Stimulated activated naive CD8-positive, alpha-beta T cell treated with anti-CD3 and anti-CD28 coated beads, Interleukin-15, amount 100 ng/mL, for 72 hours (primary cell): ENCODE measurements at regions not wholly inside any gene's neighbourhood (a gene's known extent, or its start where the extent isn't known, plus 50 kb on each side); places are given as distances from the start of the nearest gene placed in this dataset.
"Not testable (repeated sequence)": the region's sequence is repeated elsewhere in the genome, so short reads cannot be mapped to it uniquely, and the experiment has no call there.

Experiments
- ATAC-seq: fragments of 150-1000 bp; cut with Tn5 transposase; 2 replicates; pipeline ENCODE4 v1.10.0; 2021; ENCODE audit warnings: mild to moderate bottlenecking, moderate library complexity
- DNase-seq, 2 donors: peaks; one replicate each; pipeline ENCODE4 v3.0.0; 2021 to 2022
- H3K27ac Mint-ChIP-seq, 2 donors: one replicate each; pipeline ENCODE4 v1.8.0; 2022; ENCODE audit warnings: mild to moderate bottlenecking in 2 of 2, mixed read lengths in 2 of 2, moderate library complexity in 2 of 2
- H3K27me3 Mint-ChIP-seq: one replicate; pipeline ENCODE4 v1.8.0; 2022; ENCODE audit warnings: mixed read lengths
- H3K4me1 Mint-ChIP-seq: one replicate; pipeline ENCODE4 v1.8.0; 2022; ENCODE audit warnings: mild to moderate bottlenecking, mixed read lengths
- H3K4me3 Mint-ChIP-seq, 2 donors: one replicate each; pipeline ENCODE4 v1.8.0; 2022; ENCODE audit warnings: mild to moderate bottlenecking in 2 of 2, mixed read lengths in 2 of 2, moderate library complexity in 1 of 2
- H3K9me3 Mint-ChIP-seq, 2 donors: one replicate each; pipeline ENCODE4 v1.8.0; 2022; ENCODE audit warnings: mixed read lengths in 2 of 2

DNA sequence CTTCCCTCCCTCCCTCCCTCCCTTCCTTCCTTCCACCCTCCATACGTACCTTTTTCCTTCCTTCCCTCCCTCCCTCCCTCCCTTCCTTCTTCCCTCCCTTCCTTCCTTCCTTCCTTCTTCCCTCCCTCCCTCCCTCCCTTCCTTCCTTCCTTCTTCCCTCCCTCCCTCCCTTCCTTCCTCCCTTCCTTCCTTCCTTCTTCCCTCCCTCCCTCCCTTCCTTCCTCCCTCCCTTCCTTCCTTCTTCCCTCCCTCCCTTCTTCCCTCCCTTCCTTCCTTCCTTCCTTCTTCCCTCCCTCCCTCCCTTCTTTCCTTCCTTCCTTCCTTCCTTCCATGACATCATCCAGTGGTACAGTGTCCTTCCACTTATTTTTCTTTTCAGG lies 394.9 kb upstream of the KCNMB2 start:
- H3K4me1 Mint-ChIP-seq, result not testable (repeated sequence)

DNA sequence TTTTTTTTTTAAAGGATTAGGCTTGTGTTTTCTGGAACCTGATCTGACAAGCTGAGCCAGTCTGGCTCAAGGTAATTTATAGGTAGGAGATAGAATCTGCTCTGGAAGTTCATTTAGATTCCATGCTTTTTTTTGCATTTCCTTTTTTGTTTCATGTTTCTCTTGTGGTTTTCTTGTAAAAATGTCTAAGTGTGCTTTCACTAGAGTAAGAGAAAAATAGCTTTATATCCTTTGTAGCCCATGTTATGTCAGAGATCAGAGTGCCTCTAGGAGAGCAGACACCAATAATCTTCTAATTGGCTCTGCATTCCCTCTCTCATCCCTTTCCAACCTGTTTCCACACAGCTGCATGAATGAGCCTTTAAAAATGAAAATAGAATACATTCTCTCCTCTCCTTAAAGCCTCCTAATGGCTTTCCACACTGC lies 389.8 kb upstream of the KCNMB2 start:
- Mint-ChIP-seq H3K9me3 (peaks cover 0 to 7% of the 10 kb centered on the region in 2 donors), H3K4me3 (no peak overlapping the region), H3K27ac (no peak overlapping the region), H3K4me1 (no peaks in the 10 kb centered on the region), H3K27me3 (no peaks in the 10 kb centered on the region)
- no peak for DNase-seq
- ATAC-seq, result no peak

More for the DNA sequence above, 394.9 kb upstream of the KCNMB2 start:
- H3K9me3 Mint-ChIP-seq, DNase-seq, ATAC-seq, H3K27ac Mint-ChIP-seq, H3K4me3 Mint-ChIP-seq, H3K27me3 Mint-ChIP-seq: not testable (repeated sequence)

GRCh38 chr3:178147001-178147400 lies 389.2 kb upstream of the KCNMB2 start:
- peaks cover 0 to under 1% of the 10 kb centered on the region in 2 donors for H3K9me3 Mint-ChIP-seq
- no peak overlapping the region for H3K4me3 Mint-ChIP-seq
- ATAC-seq (no peak), DNase-seq (no peak)
- no peaks in the 10 kb centered on the region for H3K4me1 Mint-ChIP-seq
- no peaks in the 10 kb centered on the region for H3K27me3 Mint-ChIP-seq
- H3K27ac Mint-ChIP-seq, result no peak overlapping the region

DNA sequence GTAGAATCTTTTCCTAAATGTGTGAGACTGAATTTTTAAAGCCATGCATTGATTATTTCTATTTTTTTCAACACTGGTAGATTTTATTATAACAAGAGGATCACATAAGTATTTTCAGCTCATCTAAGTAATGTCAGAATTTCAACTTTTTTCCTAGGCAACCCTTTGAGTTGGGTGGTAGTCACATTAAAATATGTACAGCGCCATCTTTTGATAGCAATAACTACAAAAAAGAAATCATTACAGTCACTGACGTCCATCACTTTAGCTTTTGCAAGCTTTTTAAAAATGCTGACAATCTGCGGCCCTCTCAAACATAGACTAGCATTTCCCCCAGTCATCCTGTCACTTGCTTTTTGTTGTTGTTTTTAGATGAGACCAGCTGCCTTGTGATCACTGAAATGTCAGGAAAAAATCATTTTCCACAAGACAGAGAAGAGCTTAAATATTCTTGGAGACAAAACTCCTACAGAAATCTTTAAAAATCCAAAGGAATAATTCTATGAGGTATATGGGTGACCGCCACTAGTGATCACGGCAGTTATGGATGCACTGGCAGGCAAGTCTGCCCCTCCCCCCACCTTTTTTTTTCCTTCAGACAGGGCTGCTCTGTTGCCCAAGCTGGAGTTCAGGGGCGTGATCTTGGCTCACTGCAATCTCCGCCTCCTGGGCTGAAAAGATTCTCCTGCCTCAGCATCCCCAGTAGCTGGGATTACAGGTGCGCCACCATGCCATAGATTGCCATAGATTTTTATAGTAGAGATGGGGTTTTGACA lies 384.0 kb upstream of the KCNMB2 start:
- no peaks in the 10 kb centered on the region for H3K4me1 Mint-ChIP-seq
- no peak overlapping the region for H3K4me3 Mint-ChIP-seq
- no peaks in the 10 kb centered on the region for H3K27me3 Mint-ChIP-seq
- no peak overlapping the region for H3K27ac Mint-ChIP-seq
- no peaks in the 10 kb centered on the region for H3K9me3 Mint-ChIP-seq
- no peak for ATAC-seq
- DNase-seq, result no peak

GRCh38 chr3:178152988-178153387 lies 383.2 kb upstream of the KCNMB2 start:
- no peak overlapping the region for H3K4me3 Mint-ChIP-seq

GRCh38 chr3:178155521-178155920 lies 380.7 kb upstream of the KCNMB2 start:
- Mint-ChIP-seq H3K27me3 (no peaks in the 10 kb centered on the region), H3K9me3 (no peaks in the 10 kb centered on the region), H3K27ac (peak overlapping the region in 1 of 2 donors; percentile 20), H3K4me1 (no peaks in the 10 kb centered on the region), H3K4me3 (no peak overlapping the region)
- DNase-seq (no peak), ATAC-seq (no peak)

More at GRCh38 chr3:178152988-178153387, 383.2 kb upstream of the KCNMB2 start:
- Mint-ChIP-seq H3K4me1 (no peaks in the 10 kb centered on the region), H3K27me3 (no peaks in the 10 kb centered on the region), H3K27ac (no peak overlapping the region), H3K9me3 (no peaks in the 10 kb centered on the region)
- ATAC-seq (no peak), DNase-seq (no peak)

- Mint-ChIP-seq H3K27ac (no peak overlapping the region), H3K4me1 (no peaks in the 10 kb centered on the region), H3K9me3 (no peaks in the 10 kb centered on the region), H3K27me3 (no peaks in the 10 kb centered on the region), H3K4me3 (no peak overlapping the region)
- no peak for DNase-seq
- no peak for ATAC-seq
These were observed 379.9 kb upstream of the KCNMB2 start for GRCh38 chr3:178156301-178156700.

GRCh38 chr3:178159691-178160220 lies 376.5 kb upstream of the KCNMB2 start:
- no peak for ATAC-seq
- H3K4me1 Mint-ChIP-seq, result no peaks in the 10 kb centered on the region
- DNase-seq, result no peak
- no peaks in the 10 kb centered on the region for H3K27me3 Mint-ChIP-seq
- H3K4me3 Mint-ChIP-seq, result no peak overlapping the region
- H3K27ac Mint-ChIP-seq, result no peak overlapping the region
- H3K9me3 Mint-ChIP-seq, result no peaks in the 10 kb centered on the region

- no peak overlapping the region for H3K27ac Mint-ChIP-seq
- no peak for ATAC-seq
These were observed 366.8 kb upstream of the KCNMB2 start for GRCh38 chr3:178169421-178169820.

GRCh38 chr3:178170698-178171535 lies 365.3 kb upstream of the KCNMB2 start:
- Mint-ChIP-seq H3K27me3 (no peaks in the 10 kb centered on the region), H3K4me1 (no peaks in the 10 kb centered on the region), H3K4me3 (no peak overlapping the region), H3K27ac (peak overlapping the region in 1 of 2 donors; percentile 7), H3K9me3 (no peaks in the 10 kb centered on the region)
- no peak for DNase-seq
- no peak for ATAC-seq

More at GRCh38 chr3:178169421-178169820, 366.8 kb upstream of the KCNMB2 start:
- no peaks in the 10 kb centered on the region for H3K9me3 Mint-ChIP-seq
- H3K27me3 Mint-ChIP-seq, result no peaks in the 10 kb centered on the region
- no peak for DNase-seq
- H3K4me3 Mint-ChIP-seq, result no peak overlapping the region
- no peaks in the 10 kb centered on the region for H3K4me1 Mint-ChIP-seq

GRCh38 chr3:178172121-178172520 lies 364.1 kb upstream of the KCNMB2 start:
- DNase-seq, result no peak
- no peaks in the 10 kb centered on the region for H3K4me1 Mint-ChIP-seq
- H3K4me3 Mint-ChIP-seq, result no peak overlapping the region
- H3K9me3 Mint-ChIP-seq, result no peaks in the 10 kb centered on the region
- H3K27ac Mint-ChIP-seq, result no peak overlapping the region
- no peak for ATAC-seq
- H3K27me3 Mint-ChIP-seq, result no peaks in the 10 kb centered on the region

- no peak overlapping the region for H3K27ac Mint-ChIP-seq
- H3K4me3 Mint-ChIP-seq, result no peak overlapping the region
- no peaks in the 10 kb centered on the region for H3K4me1 Mint-ChIP-seq
- H3K27me3 Mint-ChIP-seq, result no peaks in the 10 kb centered on the region
- DNase-seq (no peak), ATAC-seq (no peak)
- no peaks in the 10 kb centered on the region for H3K9me3 Mint-ChIP-seq
These were observed 361.9 kb upstream of the KCNMB2 start for GRCh38 chr3:178174201-178174915.

DNA sequence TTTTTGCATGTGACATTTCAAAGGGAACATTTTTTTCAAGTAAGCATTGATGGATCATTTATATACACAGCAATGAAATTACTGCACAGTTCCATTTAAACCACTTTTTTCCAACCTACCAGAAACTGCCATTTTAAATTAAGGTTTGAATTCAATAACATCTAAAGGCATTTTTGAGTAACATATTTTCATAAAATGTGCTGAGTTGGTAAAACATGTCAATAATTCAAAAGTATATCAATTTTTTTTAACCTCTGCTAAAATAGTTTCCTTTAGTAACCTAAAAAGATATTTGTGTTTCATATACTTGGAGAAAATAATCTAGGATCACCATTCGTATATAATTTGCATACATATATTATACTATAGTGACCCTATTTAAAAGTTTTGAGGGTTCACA lies 355.1 kb upstream of the KCNMB2 start:
- peaks cover 0 to 2% of the 10 kb centered on the region in 2 donors for H3K9me3 Mint-ChIP-seq
- no peak for ATAC-seq
- no peak overlapping the region for H3K4me3 Mint-ChIP-seq

DNA sequence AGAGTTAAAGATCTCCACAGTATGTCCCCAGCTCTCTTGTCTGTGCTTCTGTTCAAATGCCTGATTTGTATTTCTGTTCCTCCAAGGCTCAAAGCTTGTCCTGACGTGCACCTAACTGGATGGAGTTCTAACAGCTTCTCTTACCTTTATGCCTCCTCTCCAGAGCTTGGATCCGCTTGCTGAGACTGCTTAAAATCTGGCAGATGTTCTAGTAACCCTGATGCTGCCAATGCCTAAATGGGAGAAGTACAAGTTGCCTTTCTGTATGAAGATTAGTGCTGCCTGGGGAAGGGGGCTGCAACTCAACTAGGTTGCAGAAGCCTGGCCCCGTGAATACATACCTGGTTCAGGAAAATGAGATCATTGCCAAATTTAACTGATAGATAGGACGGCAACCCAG lies 354.5 kb upstream of the KCNMB2 start:
- ATAC-seq (no peak), DNase-seq (no peak)
- Mint-ChIP-seq H3K4me3 (no peak overlapping the region), H3K27me3 (no peaks in the 10 kb centered on the region), H3K4me1 (no peaks in the 10 kb centered on the region), H3K27ac (no peak overlapping the region), H3K9me3 (peaks cover 0 to 6% of the 10 kb centered on the region in 2 donors)

More for the DNA sequence above, 355.1 kb upstream of the KCNMB2 start:
- no peaks in the 10 kb centered on the region for H3K27me3 Mint-ChIP-seq
- no peaks in the 10 kb centered on the region for H3K4me1 Mint-ChIP-seq
- no peak overlapping the region for H3K27ac Mint-ChIP-seq
- no peak for DNase-seq

GRCh38 chr3:178182337-178182779 lies 353.9 kb upstream of the KCNMB2 start:
- DNase-seq (no peak), ATAC-seq (no peak)
- Mint-ChIP-seq H3K4me3 (no peak overlapping the region), H3K27me3 (no peaks in the 10 kb centered on the region), H3K9me3 (peaks cover 0 to 6% of the 10 kb centered on the region in 2 donors), H3K4me1 (no peaks in the 10 kb centered on the region), H3K27ac (no peak overlapping the region)
